PC-9 (cell line): ENCODE measurements at regions not wholly inside any gene's neighbourhood (a gene's known extent, or its start where the extent isn't known, plus 50 kb on each side); places are given as distances from the start of the nearest gene placed in this dataset.

ENCODE experiments used
- EZH2 ChIP-seq: fragments of 200-600 bp; sonication (generic); IDR thresholded peaks from 2 replicates; pipeline ENCODE4 v1.8.0; 2017; ENCODE audit warnings: antibody characterized with exemption, low read depth
- TF ChIP-seq, protein P1 (sequence below): fragments of 200-600 bp; sonication (generic); conservative IDR thresholded peaks from 2 replicates; pipeline ENCODE4 v1.6.1; 2017; ENCODE audit warnings: mixed run types, antibody characterized with exemption, mild to moderate bottlenecking, moderate library complexity

DNA sequence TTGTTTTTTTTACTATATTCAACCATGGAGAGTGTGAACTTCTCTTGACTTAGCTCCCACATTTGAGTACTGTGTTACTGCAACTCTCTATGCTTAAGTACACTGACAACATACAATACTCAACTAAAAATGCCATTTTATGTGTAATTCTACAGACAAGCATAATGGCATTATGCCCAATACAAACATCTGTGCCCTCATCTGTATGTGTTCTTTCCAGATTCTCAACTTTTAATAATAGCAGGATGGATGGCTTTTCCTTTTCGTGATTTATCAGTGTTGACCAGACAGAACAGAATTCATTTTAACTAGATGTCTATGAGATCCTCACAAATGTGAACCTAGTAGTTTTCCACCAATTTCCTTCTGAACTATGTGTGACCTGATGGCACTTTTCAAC, 84.2 kb upstream of the MARCKS start:
- TF ChIP-seq, protein P1, sequence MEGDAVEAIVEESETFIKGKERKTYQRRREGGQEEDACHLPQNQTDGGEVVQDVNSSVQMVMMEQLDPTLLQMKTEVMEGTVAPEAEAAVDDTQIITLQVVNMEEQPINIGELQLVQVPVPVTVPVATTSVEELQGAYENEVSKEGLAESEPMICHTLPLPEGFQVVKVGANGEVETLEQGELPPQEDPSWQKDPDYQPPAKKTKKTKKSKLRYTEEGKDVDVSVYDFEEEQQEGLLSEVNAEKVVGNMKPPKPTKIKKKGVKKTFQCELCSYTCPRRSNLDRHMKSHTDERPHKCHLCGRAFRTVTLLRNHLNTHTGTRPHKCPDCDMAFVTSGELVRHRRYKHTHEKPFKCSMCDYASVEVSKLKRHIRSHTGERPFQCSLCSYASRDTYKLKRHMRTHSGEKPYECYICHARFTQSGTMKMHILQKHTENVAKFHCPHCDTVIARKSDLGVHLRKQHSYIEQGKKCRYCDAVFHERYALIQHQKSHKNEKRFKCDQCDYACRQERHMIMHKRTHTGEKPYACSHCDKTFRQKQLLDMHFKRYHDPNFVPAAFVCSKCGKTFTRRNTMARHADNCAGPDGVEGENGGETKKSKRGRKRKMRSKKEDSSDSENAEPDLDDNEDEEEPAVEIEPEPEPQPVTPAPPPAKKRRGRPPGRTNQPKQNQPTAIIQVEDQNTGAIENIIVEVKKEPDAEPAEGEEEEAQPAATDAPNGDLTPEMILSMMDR, result no peak
- TF ChIP-seq EZH2, result no peak
